CD8-positive, alpha-beta memory T cell (primary cell): ENCODE measurements at regions not wholly inside any gene's neighbourhood (a gene's known extent, or its start where the extent isn't known, plus 50 kb on each side); places are given as distances from the start of the nearest gene placed in this dataset.

Experiments used
- CTCF ChIA-PET: fragments of 350-600 bp; sonication (Branson Sonifier 250); formaldehyde crosslinking; loops from one replicate; lab custom pipeline; 2021; ENCODE audit warnings: antibody characterized with exemption; lab: Charles Lee
- POLR2A ChIA-PET: fragments of 350-600 bp; sonication (Branson Sonifier 250); formaldehyde crosslinking; loops from one replicate; lab custom pipeline; 2021; ENCODE audit warnings: antibody characterized with exemption; lab: Charles Lee
- DNase-seq, 5 donors: peaks; one replicate each; pipeline versions ENCODE4 v3.0.0 to v3.0.0-alpha.2; 2020 to 2022; ENCODE audit warnings: mixed read lengths in 1 of 5
- H3K27ac ChIP-seq: one replicate; pipeline ENCODE4 v1.7.0; 2013; ENCODE audit warnings: low read depth, mild to moderate bottlenecking, low read length, moderate library complexity
- H3K27me3 ChIP-seq: 2 replicates; pipeline ENCODE4 v1.7.0; 2013; ENCODE audit warnings: low read length, mild to moderate bottlenecking; ENCODE audit not compliant: insufficient read depth, poor library complexity, severe bottlenecking
- H3K36me3 ChIP-seq: 2 replicates; pipeline ENCODE4 v1.7.0; 2013; ENCODE audit warnings: mild to moderate bottlenecking, low read length, moderate library complexity; ENCODE audit not compliant: insufficient read depth
- H3K4me1 ChIP-seq: 2 replicates; pipeline ENCODE4 v1.7.0; 2013; ENCODE audit warnings: mild to moderate bottlenecking, low read length, moderate library complexity; ENCODE audit not compliant: insufficient read depth
- H3K4me3 ChIP-seq: 2 replicates; pipeline ENCODE4 v1.7.0; 2013; ENCODE audit warnings: mild to moderate bottlenecking, low read length
- H3K9me3 ChIP-seq: 2 replicates; pipeline ENCODE4 v1.7.0; 2013; ENCODE audit warnings: mild to moderate bottlenecking, low read length
- H3K27ac Mint-ChIP-seq, 8 donors: one replicate each; pipeline ENCODE4 v1.8.0; 2020 to 2021; ENCODE audit warnings: mixed read lengths in 8 of 8, mild to moderate bottlenecking in 6 of 8, inconsistent platforms in 3 of 8, moderate library complexity in 3 of 8
- H3K27me3 Mint-ChIP-seq, 2 donors: one replicate each; pipeline ENCODE4 v1.8.0; 2020 to 2021; ENCODE audit warnings: mixed read lengths in 2 of 2, mild to moderate bottlenecking in 1 of 2, moderate library complexity in 1 of 2
- H3K36me3 Mint-ChIP-seq, 3 donors: one replicate each; pipeline ENCODE4 v1.8.0; 2020 to 2021; ENCODE audit warnings: mixed read lengths in 3 of 3, inconsistent platforms in 1 of 3, mild to moderate bottlenecking in 1 of 3
- H3K4me1 Mint-ChIP-seq, 3 donors: one replicate each; pipeline ENCODE4 v1.8.0; 2020 to 2021; ENCODE audit warnings: mixed read lengths in 3 of 3, inconsistent platforms in 1 of 3, mild to moderate bottlenecking in 1 of 3
- H3K4me3 Mint-ChIP-seq, 7 donors: one replicate each; pipeline ENCODE4 v1.8.0; 2020 to 2021; ENCODE audit warnings: mixed read lengths in 7 of 7, mild to moderate bottlenecking in 6 of 7, moderate library complexity in 4 of 7, inconsistent platforms in 2 of 7
- H3K9me3 Mint-ChIP-seq, 5 donors: one replicate each; pipeline ENCODE4 v1.8.0; 2020 to 2022; ENCODE audit warnings: mixed read lengths in 5 of 5, mild to moderate bottlenecking in 3 of 5, moderate library complexity in 2 of 5, inconsistent platforms in 1 of 5

DNA sequence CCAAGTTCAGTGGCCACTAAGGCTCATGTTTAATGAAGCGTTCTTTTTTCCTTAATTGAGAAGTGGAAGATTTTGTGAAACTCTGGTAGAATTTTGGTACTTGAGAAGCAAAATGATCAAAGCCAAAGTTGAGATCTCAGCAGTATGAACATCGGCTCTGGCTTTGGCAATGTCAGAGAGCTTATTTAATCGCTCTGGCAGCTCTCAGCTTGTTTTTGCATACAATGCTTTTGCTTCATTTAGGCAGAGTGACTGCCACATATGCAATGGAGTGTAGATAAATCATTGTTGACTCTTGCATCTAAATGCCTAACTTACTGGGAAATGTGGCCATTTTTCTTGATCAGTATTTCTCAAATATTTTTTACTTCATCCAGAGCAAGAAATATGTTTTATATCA lies 135.7 kb downstream of the AASDH start:
- no peaks in the 10 kb centered on the region for H3K36me3 Mint-ChIP-seq
- Histone ChIP-seq H3K4me3 (no peak overlapping the region), H3K9me3 (no peaks in the 10 kb centered on the region), H3K27me3 (no peaks in the 10 kb centered on the region), H3K4me1 (no peaks in the 10 kb centered on the region), H3K27ac (no peak overlapping the region), H3K36me3 (no peaks in the 10 kb centered on the region)
- H3K9me3 Mint-ChIP-seq = no peaks in the 10 kb centered on the region
- no peak overlapping the region for H3K27ac Mint-ChIP-seq
- no peaks in the 10 kb centered on the region for H3K4me1 Mint-ChIP-seq
- ChIA-PET POLR2A (no interaction called here), CTCF (no interaction called here)
- no peak overlapping the region for H3K4me3 Mint-ChIP-seq
- peaks cover 7 to 29% of the 10 kb centered on the region in 2 donors for H3K27me3 Mint-ChIP-seq
- no peak for DNase-seq

DNA sequence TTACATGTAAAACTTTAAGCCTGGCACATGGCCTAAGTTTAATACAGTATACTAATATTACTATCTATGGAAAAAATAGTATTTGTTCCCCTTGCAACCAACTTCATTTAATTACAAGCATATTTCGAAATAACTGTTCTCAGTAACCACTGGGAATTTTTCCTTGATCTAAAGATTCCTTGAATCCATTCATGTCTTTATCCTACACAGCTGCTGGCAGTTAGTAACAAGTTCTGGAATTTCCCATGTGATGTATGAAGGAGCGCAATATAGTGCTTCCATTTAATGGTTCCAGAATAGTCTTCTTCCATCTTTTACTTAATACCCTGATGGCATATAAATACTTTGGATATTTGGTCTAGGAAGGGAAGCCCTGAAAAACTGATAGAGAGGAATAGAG lies 136.5 kb downstream of the AASDH start:
- Mint-ChIP-seq H3K36me3 (no peaks in the 10 kb centered on the region), H3K4me1 (no peaks in the 10 kb centered on the region), H3K27me3 (peaks cover 7 to 28% of the 10 kb centered on the region in 2 donors), H3K4me3 (no peak overlapping the region), H3K27ac (no peak overlapping the region), H3K9me3 (no peaks in the 10 kb centered on the region)
- Histone ChIP-seq H3K4me1 (no peaks in the 10 kb centered on the region), H3K9me3 (no peaks in the 10 kb centered on the region), H3K27ac (no peak overlapping the region), H3K27me3 (no peaks in the 10 kb centered on the region), H3K4me3 (no peak overlapping the region), H3K36me3 (no peaks in the 10 kb centered on the region)
- no peak for DNase-seq
- POLR2A ChIA-PET = no interaction called here
- CTCF ChIA-PET = no interaction called here

DNA sequence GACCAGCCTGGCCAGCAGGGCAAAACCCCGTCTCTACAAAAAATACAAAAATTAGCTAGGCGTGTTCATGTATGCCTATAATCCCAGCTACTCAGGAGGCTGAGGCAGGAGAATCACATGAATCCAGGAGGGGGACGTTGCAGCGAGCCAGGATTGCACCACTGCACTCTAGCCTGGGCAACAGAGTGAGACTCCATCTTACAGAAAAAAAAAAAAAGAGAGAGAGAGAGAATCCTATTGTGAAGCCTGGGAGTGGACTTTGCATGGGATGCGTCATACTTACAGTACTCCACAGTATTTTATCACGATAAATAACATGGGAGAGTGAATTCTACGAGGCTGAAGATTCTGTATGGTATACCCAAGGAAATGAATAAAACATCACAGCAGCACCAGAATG lies 139.6 kb downstream of the AASDH start:
- POLR2A ChIA-PET = no interaction called here
- CTCF ChIA-PET = no interaction called here
- Histone ChIP-seq H3K9me3 (no peaks in the 10 kb centered on the region), H3K4me3 (no peak overlapping the region), H3K36me3 (no peaks in the 10 kb centered on the region), H3K27me3 (no peaks in the 10 kb centered on the region), H3K27ac (no peak overlapping the region), H3K4me1 (no peaks in the 10 kb centered on the region)
- H3K9me3 Mint-ChIP-seq = no peaks in the 10 kb centered on the region
- peaks cover 2 to 29% of the 10 kb centered on the region in 2 donors for H3K27me3 Mint-ChIP-seq
- DNase-seq = no peak
- no peaks in the 10 kb centered on the region for H3K4me1 Mint-ChIP-seq
- peak overlapping the region in 1 of 7 donors; percentile 11 for H3K4me3 Mint-ChIP-seq
- H3K27ac Mint-ChIP-seq = no peak overlapping the region
- H3K36me3 Mint-ChIP-seq = no peaks in the 10 kb centered on the region

GRCh38 chr4:56246233-56246610 lies 141.1 kb downstream of the AASDH start:
- Mint-ChIP-seq H3K9me3 (no peaks in the 10 kb centered on the region), H3K27ac (no peak overlapping the region), H3K4me1 (no peaks in the 10 kb centered on the region), H3K27me3 (peaks cover 0 to 22% of the 10 kb centered on the region in 2 donors), H3K4me3 (no peak overlapping the region), H3K36me3 (no peaks in the 10 kb centered on the region)
- H3K27me3 ChIP-seq = no peaks in the 10 kb centered on the region
- H3K36me3 ChIP-seq = no peaks in the 10 kb centered on the region
- no peak overlapping the region for H3K4me3 ChIP-seq
- CTCF ChIA-PET = no interaction called here
- no peaks in the 10 kb centered on the region for H3K4me1 ChIP-seq
- H3K9me3 ChIP-seq = no peaks in the 10 kb centered on the region
- no peak overlapping the region for H3K27ac ChIP-seq
- POLR2A ChIA-PET = no interaction called here
- no peak for DNase-seq

DNA sequence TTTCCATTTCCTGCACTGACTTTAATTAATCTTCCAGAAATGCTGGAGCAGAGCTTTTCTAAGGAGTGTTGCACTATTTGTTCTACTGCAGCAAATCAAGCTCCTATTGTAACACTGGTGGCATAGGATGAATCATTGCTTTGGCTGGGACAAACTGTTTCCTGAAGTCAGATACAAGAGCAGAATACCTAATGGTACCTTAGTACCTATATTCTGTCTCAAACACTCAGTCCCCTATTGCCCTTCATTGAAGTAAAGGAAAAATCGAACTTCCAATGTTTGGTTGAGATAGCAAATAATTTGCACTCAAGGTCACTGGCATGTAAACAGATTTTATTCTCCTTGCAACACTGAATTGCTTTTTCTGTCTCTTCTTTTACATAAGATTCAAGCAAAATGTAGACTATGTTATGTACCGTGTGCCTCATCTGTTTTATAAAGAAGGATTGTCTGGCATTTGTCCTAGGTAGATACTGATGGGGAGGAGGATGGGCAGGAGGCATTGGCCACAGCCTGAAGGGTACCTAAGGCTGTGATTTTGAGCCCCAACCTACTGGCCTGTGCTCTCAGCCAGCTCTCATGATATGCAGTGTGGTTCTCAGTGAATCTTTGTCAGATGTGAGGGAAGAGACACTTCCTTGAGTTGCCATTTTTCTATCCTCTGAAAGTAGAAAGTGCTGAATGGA lies 141.6 kb downstream of the AASDH start:
- Histone ChIP-seq H3K36me3 (no peaks in the 10 kb centered on the region), H3K4me1 (no peaks in the 10 kb centered on the region), H3K27ac (no peak overlapping the region), H3K27me3 (no peaks in the 10 kb centered on the region), H3K4me3 (no peak overlapping the region), H3K9me3 (no peaks in the 10 kb centered on the region)
- Mint-ChIP-seq H3K4me3 (no peak overlapping the region), H3K27ac (no peak overlapping the region), H3K9me3 (no peaks in the 10 kb centered on the region), H3K4me1 (no peaks in the 10 kb centered on the region), H3K36me3 (no peaks in the 10 kb centered on the region), H3K27me3 (peaks cover 1 to 20% of the 10 kb centered on the region in 2 donors)
- no peak for DNase-seq
- POLR2A ChIA-PET = no interaction called here
- CTCF ChIA-PET = no interaction called here

- no peak for DNase-seq
- Mint-ChIP-seq H3K9me3 (no peaks in the 10 kb centered on the region), H3K4me3 (no peak overlapping the region), H3K4me1 (no peaks in the 10 kb centered on the region), H3K27me3 (peaks cover 1 to 16% of the 10 kb centered on the region in 2 donors), H3K27ac (no peak overlapping the region), H3K36me3 (no peaks in the 10 kb centered on the region)
- H3K4me1 ChIP-seq = no peaks in the 10 kb centered on the region
- H3K9me3 ChIP-seq = no peaks in the 10 kb centered on the region
- ChIA-PET POLR2A (no interaction called here), CTCF (no interaction called here)
- no peaks in the 10 kb centered on the region for H3K27me3 ChIP-seq
- no peak overlapping the region for H3K27ac ChIP-seq
- no peaks in the 10 kb centered on the region for H3K36me3 ChIP-seq
- H3K4me3 ChIP-seq = no peak overlapping the region
These were observed 142.6 kb downstream of the AASDH start for GRCh38 chr4:56244681-56245080.

GRCh38 chr4:56243107-56243506 lies 144.2 kb downstream of the AASDH start:
- DNase-seq = no peak
- Mint-ChIP-seq H3K4me3 (no peak overlapping the region), H3K27ac (no peak overlapping the region), H3K36me3 (no peaks in the 10 kb centered on the region), H3K9me3 (no peaks in the 10 kb centered on the region), H3K4me1 (no peaks in the 10 kb centered on the region), H3K27me3 (peaks cover 1 to 16% of the 10 kb centered on the region in 2 donors)
- ChIA-PET POLR2A (no interaction called here), CTCF (no interaction called here)
- no peaks in the 10 kb centered on the region for H3K27me3 ChIP-seq
- no peak overlapping the region for H3K4me3 ChIP-seq
- H3K4me1 ChIP-seq = no peaks in the 10 kb centered on the region
- no peaks in the 10 kb centered on the region for H3K9me3 ChIP-seq
- no peak overlapping the region for H3K27ac ChIP-seq
- H3K36me3 ChIP-seq = no peaks in the 10 kb centered on the region

DNA sequence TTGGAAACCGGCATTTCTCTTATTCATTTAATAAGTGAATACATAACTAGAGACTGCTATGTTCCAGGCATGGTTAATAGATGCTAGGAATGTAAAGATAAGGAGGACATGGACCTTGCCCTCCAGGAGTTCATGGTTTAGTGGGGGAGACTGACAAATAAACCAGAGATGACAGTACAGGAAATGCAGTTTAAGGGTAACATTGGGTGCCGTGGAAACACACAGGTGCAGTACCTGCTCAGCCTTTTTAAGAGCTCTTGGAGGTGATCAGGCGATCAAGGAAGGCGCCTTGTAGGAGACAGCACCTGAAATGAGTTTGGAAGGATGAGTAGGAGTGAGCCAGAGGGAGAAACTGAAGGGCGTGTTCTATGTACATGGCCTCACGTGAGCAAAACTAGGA lies 145.8 kb downstream of the AASDH start:
- Histone ChIP-seq H3K9me3 (no peaks in the 10 kb centered on the region), H3K27me3 (no peaks in the 10 kb centered on the region), H3K4me1 (no peaks in the 10 kb centered on the region), H3K27ac (no peak overlapping the region), H3K4me3 (no peak overlapping the region), H3K36me3 (no peaks in the 10 kb centered on the region)
- ChIA-PET POLR2A (no interaction called here), CTCF (no interaction called here)
- Mint-ChIP-seq H3K9me3 (no peaks in the 10 kb centered on the region), H3K4me3 (no peak overlapping the region), H3K36me3 (no peaks in the 10 kb centered on the region), H3K27me3 (peaks cover 1 to 12% of the 10 kb centered on the region in 2 donors), H3K27ac (no peak overlapping the region), H3K4me1 (no peaks in the 10 kb centered on the region)
- DNase-seq = no peak
